Spleen (tissue), 7 donors: ENCODE measurements at regions not wholly inside any gene's neighbourhood (a gene's known extent, or its start where the extent isn't known, plus 50 kb on each side); places are given as distances from the start of the nearest gene placed in this dataset.
"Not testable (repeated sequence)": the region's sequence is repeated elsewhere in the genome, so short reads cannot be mapped to it uniquely, and the experiment has no call there.

Experiments
- CTCF ChIP-seq, 11 experiments: fragments of 200-600 bp in 7 of 11; fragments of 450-650 bp in 4 of 11; sonication (generic) in 4 of 11; IDR thresholded peaks in 8 of 11; conservative IDR thresholded peaks in 3 of 11; 1 replicate in 7 of 11; 2 replicates in 4 of 11; pipeline versions ENCODE4 v1.4.0 to v1.8.0; 2016 to 2021; ENCODE audit warnings: antibody characterized with exemption in 11 of 11, inconsistent platforms in 4 of 11, mild to moderate bottlenecking in 1 of 11
- POLR2A ChIP-seq, 3 donors: fragments of 450-650 bp; IDR thresholded peaks; one replicate each; pipeline ENCODE4 v1.5.1; 2017; ENCODE audit warnings: antibody characterized with exemption in 3 of 3, mild to moderate bottlenecking in 1 of 3
- donor health status: DM: no; HTN: no; CAD: no; lungs with moderate emphysema.
- donor health status: DM: no; HTN: no; CAD: no.
- donor health status: DM: no; HTN: no; CAD: no.

- TF ChIP-seq CTCF (IDR thresholded peaks at IDR 0.05 in 8 of 11, conservative IDR thresholded peaks at IDR 0.05 in 3 of 11); POLR2A (IDR thresholded peaks at IDR 0.05): not testable (repeated sequence)
Measured at GRCh38 chr4:148637453-148637852, 195.2 kb upstream of the NR3C2 start.
